Amniotic stem cell (primary cell): ENCODE measurements at regions not wholly inside any gene's neighbourhood (a gene's known extent, or its start where the extent isn't known, plus 50 kb on each side); places are given as distances from the start of the nearest gene placed in this dataset.
A peak's percentile ranks its signal among the peaks of the same experiment; 100 is the strongest.

ENCODE experiments used
- DNase-seq: peaks from one replicate; lab custom pipeline; 2025; lab: John Stamatoyannopoulos, UW

GRCh38 chr4:176443117-176443516 is 123.4 kb downstream of the SPCS3 start:
- DNase-seq, result peak; percentile 43

DNA sequence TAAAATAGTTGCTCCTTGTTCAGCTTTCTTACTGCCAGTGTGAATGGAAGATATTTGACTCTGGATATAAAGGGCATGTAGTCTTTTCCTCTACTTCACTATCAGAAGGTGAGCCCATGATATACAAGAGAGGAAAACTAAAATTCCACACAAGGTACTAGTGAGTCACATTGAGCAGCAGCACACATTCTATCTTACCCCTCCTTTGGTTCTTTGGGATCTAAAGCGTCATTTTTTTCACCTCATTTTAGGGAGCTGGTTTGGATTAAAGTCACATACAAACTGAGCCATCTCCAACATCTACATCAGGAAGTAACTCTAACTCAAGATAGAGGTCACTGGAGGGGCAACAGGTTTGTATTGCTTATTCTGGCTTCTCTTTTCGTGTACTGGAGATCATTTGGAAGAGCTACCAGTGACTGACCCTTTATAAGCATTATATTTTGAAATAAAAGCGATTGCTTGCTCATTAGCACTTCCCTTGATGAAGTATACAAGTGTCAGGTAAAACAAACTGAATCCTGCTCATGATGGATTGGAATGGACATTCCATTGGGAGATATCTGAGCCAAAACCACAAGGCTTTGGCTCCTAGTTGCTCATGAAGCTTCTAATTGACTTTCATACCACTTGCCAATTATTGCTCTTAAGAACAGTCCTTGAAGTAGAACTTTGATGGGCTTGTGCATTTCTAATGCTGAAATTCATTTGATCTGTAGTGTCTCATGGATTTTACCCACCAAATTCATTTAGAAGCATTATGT is 124.1 kb downstream of the SPCS3 start:
- DNase-seq, result no peak

- peak; percentile 42 for DNase-seq
Observed at GRCh38 chr4:176444741-176445140, 125.0 kb downstream of the SPCS3 start.

DNA sequence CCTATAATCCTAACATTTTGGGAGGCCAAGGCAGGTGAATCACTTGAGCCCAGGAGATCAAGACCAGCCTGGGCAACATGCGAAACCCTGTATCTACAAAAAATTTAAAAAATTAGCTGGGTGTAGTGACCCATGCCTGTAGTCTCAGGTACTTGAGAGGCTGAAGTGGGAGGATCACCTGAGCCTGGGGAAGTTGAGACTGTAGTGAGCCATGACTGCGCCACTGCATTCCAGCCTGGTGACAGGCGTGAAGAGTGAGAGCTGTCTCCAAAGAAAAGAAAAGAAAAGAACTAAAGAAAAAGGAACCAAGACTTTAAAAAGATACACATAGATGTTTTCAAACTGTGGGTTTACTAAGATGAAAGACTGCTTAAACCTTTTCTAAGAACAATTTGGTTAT is 129.0 kb downstream of the SPCS3 start:
- no peak for DNase-seq

GRCh38 chr4:176451443-176451842 is 131.7 kb downstream of the SPCS3 start:
- DNase-seq, result no peak

DNA sequence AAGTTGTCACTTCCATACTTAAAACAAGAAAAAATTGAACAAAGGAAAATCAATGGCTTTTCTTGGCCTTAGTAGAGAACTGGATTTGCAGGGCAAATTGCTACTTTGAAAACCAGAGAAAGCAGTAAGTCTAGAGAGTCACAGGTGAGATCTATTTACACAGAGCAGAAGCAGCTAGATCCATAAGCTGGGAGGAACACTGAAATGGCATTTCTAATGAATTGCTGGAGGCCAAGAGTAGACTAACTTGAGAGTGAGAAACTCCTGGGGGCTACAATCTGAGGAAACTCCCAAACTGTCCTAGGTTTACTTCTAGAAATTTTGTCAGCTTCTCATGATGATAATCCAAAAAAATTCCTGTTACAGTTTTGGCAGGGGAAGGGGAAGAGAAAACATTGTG is 133.3 kb downstream of the SPCS3 start:
- no peak for DNase-seq

- no peak for DNase-seq
Observed at GRCh38 chr4:176453658-176454057, 133.9 kb downstream of the SPCS3 start.

DNA sequence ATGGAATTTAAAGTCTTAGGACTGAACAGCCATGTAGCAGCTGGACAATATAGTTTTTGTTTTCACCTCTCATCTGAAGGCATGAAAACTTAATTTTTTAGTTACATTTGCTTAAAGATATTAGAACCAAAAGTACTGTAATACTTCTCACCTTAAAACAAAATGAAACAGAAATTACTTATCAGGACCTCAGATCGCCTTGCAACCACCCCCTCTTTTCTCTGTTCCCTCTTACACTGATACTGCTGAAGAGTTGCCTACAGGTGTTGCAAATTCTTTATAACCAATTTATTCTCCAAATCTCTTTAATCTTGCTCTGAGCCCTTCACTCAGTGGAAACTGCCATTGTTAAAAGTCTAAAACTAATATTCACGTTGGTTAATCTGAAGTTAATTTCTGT is 145.0 kb downstream of the SPCS3 start:
- DNase-seq, result no peak

GRCh38 chr4:176467001-176467400 is 147.2 kb downstream of the SPCS3 start:
- no peak for DNase-seq

GRCh38 chr4:176469546-176469945 is 149.8 kb downstream of the SPCS3 start:
- no peak for DNase-seq

DNA sequence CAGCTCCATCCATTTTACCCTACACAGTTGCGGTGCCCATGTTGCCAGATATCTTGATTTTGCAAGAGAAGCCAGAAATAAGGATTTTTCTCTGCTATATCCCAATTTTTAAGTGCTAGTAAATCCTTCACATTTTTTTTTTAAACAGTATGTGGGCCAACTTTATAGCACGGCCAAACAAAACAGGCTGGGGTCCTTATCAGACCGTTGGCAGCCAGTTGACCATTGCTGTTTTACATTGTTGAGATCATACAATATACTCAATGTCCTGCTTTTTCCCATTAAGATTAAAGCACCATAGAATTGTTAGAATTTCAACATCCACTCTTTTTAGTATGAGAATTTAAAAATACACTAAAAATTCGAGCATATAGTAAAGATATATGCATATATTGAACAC is 150.9 kb downstream of the SPCS3 start:
- no peak for DNase-seq

DNA sequence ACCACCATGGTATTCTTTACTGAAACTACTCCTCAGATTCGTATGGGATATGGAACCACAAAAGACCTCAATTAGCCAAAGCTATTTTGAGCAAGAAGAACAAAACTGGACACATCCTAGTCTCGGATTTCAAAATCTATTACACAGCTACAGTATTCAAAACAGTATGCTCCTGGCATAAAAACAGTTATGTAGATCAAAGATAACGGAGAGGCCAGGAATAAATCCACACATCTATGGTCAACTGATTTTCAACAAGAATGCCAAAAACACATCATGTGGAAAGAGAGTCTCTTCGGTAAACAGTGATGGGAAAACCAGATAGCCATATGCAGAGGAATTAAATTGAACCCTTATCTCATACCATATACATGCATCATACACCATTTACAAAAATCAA is 155.3 kb downstream of the SPCS3 start:
- DNase-seq, result no peak

DNA sequence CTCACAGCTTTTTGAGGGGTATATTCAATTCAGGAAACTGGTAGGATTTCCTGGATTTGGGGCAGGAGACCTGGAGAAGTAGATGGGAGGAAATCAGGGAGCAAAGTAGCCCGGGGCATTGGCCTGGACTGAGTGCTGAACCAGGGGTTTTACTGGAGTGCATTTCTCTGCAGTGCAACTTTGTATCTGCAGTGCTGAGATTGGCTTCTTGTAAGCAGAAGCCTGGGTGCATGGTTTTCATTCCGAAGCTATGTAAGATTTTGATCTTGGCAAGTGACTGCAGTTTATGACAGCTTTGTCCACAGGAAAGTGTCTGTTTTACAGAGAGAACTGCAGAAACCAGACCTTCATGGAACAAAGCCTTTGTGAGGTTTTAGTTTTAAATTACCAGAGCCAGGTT is 158.3 kb downstream of the SPCS3 start:
- DNase-seq, result no peak

- no peak for DNase-seq
Observed at GRCh38 chr4:176479767-176480166, 160.0 kb downstream of the SPCS3 start.

DNA sequence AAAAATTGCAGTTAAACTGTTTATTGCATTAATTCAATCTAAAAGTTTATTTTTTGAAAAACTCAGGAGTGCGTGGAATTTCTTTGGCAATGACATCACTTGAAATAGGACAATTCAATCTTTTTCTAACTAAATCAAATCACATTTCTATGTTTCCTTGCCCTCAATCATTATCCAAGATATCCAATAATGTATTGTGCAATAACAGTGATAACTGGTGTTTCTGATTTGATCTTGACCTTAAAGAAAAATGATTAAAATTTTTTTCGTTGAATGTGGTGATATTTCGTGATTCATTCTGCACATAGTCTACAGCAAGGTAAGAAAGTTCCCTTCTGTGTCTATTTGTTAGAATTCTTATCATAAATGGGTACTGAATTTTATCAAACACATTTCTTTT is 163.2 kb downstream of the SPCS3 start:
- DNase-seq, result no peak

GRCh38 chr4:176484301-176484984 is 164.7 kb downstream of the SPCS3 start:
- no peak for DNase-seq

DNA sequence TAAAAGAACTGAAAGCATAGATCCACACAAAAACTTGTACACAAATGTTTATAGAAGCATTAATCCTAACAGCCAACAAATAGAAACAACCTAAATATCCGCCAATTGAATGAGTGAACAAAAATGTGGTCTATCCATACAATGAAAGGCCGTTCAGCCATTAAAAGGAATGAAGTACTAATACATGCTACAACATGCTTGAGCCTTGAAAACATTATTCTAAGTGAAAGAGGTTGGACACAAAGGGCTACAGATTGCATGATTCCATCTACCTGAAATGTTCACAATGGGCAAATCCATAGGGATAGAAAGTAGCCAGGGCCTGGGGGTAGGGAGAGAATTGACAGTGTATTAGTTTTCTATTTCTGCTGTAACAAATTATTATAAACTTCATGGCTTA is 169.2 kb downstream of the SPCS3 start:
- no peak for DNase-seq

DNA sequence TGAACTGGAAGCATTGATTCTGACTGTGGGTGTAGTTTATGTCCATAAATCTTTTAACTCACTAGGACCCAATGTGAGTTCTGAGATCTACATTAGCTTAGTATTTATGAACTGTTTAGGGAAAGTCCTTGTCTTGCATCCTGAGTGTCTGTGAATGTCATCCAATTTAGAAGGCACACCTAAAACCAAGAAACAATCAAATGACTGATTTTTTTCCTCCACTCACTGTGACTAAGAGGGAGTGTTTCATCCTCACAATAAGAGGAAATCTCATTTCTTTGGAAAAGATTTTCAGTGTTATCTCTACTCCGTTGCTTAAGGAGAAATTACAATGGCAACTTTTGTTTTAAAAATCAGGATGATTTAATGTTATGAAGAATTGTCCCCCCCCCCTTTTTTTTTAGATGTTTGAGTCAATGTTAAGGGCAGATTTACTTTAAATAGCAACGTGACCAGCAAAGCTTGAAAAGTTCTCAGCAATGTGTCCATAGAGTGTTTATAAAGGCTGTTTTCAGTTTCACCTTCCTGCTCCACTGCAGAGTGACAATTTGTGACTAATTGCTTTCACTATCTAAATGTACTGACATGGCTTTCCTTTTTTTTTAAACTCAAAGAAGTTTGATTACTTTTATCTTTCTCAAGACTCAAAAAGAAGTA is 173.0 kb downstream of the SPCS3 start:
- no peak for DNase-seq

DNA sequence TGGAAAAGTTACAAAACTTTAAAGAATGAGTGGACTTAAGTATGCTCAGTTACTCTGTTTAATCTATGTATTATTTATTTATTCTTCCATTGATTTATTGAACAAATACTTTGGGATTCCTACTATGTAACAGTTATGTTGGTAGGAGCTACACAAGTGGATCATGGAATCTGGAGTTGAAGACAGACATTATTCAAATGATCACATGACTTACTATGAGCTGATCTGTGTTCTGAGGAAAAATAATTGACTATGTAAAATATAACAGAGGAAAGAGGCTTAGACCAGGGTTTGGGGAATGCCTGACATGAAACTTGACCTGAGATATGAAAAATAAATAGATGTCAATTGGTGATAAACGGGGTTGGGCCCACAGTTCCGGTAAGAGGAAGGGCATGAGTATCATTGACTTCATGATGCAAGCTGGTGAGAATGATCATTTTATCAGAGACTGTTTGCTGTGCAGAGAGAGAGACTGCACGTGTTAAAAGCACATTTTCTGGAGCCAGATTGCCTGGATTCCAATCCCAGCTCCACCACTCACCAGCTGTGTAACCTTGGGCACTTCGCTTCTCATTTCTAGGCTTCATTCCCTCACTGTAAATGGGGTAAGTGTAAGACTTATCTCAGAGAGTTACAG is 179.0 kb downstream of the SPCS3 start:
- no peak for DNase-seq

DNA sequence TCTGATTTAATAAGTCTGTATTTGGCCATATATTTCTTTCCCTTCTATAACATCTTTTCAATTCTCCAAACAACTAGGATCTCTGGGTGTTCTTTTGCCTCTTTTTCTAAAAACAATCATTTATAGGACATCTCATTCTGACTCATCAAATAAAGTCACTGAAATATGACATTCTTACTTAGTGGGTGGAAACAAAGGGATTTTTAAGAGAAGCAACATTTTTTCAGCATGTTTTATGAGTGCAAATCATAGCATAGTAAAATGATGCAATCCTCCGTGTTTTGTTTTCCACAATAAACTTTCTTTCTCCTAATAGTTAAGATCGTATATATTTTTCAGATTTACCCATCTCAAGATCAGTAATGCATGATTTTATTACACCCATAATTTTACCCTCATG is 179.8 kb downstream of the SPCS3 start:
- peak; percentile 43 for DNase-seq

GRCh38 chr4:176500894-176501293 is 181.1 kb downstream of the SPCS3 start:
- DNase-seq, result no peak

DNA sequence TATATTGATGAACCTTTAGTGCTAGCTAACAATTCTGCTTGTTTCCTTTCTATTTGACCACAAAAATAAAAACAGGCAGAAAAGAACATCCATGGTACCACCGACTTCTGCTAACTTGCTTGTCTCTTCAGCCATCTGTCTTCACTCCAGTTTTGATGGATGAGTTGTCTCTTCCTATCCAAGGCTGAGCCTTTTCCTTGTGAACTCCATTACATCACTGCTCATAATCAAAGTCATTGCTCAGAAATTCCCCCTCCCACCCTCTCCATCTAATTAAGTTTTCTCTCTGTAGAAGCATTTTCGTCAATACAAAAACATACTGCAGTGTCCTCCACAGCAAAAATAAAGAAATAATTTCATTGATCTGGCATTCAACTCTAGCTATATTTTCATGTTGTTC is 184.4 kb downstream of the SPCS3 start:
- no peak for DNase-seq
